KOPT-K1 (cell line): ENCODE measurements at regions not wholly inside any gene's neighbourhood (a gene's known extent, or its start where the extent isn't known, plus 50 kb on each side); places are given as distances from the start of the nearest gene placed in this dataset.
"Not testable (repeated sequence)": the region's sequence is repeated elsewhere in the genome, so short reads cannot be mapped to it uniquely, and the experiment has no call there.

Source experiments
- H3K27ac ChIP-seq: fragments of 200-600 bp; sonication (generic); 2 replicates; pipeline ENCODE4 v1.5.1; 2016; ENCODE audit warnings: antibody characterized with exemption, mild to moderate bottlenecking, low read depth, low read length; ENCODE audit not compliant: poor library complexity, severe bottlenecking
- H3K36me3 ChIP-seq: fragments of 200-600 bp; sonication (generic); 2 replicates; pipeline ENCODE4 v1.5.1; 2017; ENCODE audit warnings: antibody characterized with exemption, mild to moderate bottlenecking, low read length, moderate library complexity; ENCODE audit not compliant: insufficient read depth
- H3K9me3 ChIP-seq: fragments of 200-600 bp; sonication (generic); 2 replicates; pipeline ENCODE4 v1.5.1; 2017; ENCODE audit warnings: antibody characterized with exemption, low read length, mild to moderate bottlenecking; ENCODE audit not compliant: insufficient read depth, poor library complexity, severe bottlenecking

- no peaks in the 10 kb centered on the region for H3K9me3 ChIP-seq
- H3K36me3 ChIP-seq = peaks cover 10% of the 10 kb centered on the region; the same call in 1 of the 2 replicates
- no peak overlapping the region for H3K27ac ChIP-seq
Observed at GRCh38 chr14:71620401-71620800, 311.8 kb upstream of the RGS6 start.

GRCh38 chr14:71621276-71621675, 311.0 kb upstream of the RGS6 start:
- H3K9me3 ChIP-seq = no peaks in the 10 kb centered on the region
- peaks cover 10% of the 10 kb centered on the region; the same call in 1 of the 2 replicates for H3K36me3 ChIP-seq
- no peak overlapping the region for H3K27ac ChIP-seq

DNA sequence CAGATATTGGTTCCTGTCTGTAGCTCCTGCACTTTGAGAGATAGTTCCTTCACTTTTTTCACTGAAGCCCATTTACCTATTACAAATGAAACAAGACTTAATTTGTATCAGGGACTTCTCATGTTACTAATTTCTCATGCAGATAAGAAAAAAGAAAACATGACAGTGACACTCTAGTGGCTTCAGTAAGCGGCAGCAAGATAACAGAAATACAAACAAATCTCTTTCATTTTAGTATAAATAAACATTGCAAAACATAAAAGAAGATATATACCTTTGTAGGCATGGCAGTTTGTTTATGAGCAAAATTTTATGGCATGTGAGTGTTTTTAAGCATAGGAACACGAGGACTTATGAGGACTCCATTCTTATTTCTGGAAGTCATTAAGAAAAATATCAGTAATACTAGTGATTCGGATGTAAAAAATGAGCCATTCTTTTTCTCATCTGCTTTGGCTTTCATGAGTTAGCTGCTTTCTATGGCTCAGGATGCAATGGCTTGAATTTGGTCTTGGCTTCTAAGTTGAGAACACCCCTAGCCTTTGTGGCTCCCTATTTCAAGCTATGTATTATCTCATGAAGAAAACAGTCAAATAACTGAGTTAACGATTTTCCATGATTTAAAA, 310.1 kb upstream of the RGS6 start:
- no peak overlapping the region for H3K27ac ChIP-seq
- peaks cover 10% of the 10 kb centered on the region; the same call in 1 of the 2 replicates for H3K36me3 ChIP-seq
- no peaks in the 10 kb centered on the region for H3K9me3 ChIP-seq

DNA sequence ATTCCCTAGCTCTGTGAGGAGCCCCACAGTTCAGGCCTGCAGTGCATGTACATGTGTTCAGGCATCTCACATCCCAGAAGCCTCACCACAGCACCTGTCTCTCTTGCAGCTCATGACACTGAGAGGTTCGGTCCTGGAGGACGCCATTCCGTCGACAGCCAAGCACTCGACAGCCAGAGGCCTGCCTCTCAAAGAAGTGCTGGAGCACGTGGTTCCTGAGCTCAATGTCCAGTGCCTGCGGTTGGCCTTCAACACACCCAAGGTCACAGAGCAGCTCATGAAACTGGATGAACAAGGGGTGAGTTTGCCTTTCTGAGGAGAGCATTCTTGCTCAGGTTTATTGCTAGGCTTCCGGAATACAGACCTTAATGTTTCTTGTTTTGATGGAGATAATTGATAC, 308.3 kb upstream of the RGS6 start:
- peaks cover 8% of the 10 kb centered on the region; the same call in 1 of the 2 replicates for H3K36me3 ChIP-seq
- H3K9me3 ChIP-seq = no peaks in the 10 kb centered on the region
- H3K27ac ChIP-seq = no peak overlapping the region

DNA sequence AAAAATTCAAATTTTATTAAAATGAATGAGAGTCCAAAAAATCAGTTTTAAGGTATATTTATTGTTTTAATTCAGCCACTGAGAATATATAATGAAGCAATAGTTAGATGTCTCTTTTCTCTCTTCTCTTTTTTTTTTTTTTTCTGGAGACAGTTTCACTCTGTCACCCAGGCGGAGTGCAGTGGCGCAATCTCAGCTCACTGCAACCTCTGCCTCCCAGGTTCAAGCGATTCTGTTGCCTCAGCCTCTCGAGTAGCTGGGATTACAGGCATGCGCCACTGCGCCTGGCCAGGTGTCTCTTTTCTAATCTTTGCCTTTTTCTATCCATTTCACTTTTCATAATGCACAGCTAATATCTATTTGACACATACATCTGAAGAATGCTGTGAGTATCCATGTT, 307.1 kb upstream of the RGS6 start:
- Histone ChIP-seq H3K36me3 (peaks cover 5% of the 10 kb centered on the region; the same call in 1 of the 2 replicates), H3K27ac (no peak overlapping the region), H3K9me3 (no peaks in the 10 kb centered on the region)

DNA sequence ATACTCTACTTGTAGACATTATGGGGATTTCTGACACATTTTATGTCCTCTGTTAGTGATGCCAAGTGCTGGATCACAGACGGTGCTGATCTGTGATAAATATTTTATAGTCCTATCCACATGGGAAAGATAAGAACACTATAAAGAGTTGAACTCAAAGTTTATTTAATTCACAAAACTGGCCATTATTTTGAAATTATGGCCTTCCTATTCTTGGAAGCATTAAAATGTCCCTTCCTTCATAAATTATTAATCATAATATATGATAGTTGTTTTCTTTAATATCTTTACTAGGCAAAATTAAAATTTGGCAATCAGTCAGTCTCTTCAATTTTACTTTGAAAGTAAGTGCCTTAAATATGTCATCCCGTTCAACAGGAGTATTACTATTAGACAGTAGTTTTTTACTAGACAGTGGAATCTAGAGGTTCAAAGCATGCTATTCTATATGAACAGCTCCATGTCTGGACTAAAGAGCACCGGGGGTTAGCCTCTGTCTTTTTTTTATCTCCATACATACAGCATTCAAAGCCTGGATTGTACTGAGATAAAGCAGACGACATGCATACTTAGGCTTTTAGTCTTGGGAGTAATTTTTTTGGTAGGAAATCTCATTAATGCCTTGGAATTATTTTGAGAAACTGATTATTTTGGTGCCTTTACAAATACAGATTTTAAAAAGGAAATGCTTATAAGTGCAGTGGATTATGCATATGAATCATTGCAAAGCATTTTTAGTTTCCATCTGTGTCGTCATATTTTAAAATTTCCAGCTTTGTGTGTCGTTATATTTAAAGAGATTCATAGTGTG, 306.1 kb upstream of the RGS6 start:
- Histone ChIP-seq H3K27ac (no peak overlapping the region), H3K36me3 (peaks cover 5% of the 10 kb centered on the region; the same call in 1 of the 2 replicates), H3K9me3 (no peaks in the 10 kb centered on the region)

DNA sequence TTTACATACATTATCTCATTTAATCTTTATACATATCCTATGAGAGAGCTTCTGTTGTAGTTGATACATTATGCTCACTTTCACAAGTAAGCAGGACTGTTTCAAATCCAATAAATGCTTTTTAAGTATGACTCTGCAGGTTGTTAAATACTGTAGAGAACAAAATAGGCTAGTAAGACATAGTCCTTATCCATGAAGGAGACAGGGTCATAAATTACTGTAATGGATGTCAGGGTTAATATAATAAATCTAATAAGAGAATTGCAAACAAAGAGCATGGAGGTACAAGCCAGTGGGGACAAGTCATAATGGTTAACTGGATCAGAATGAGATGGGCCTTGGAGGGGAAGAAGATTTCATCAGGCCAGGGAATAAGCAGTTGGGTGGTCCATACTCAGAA, 303.8 kb upstream of the RGS6 start:
- H3K9me3 ChIP-seq = no peaks in the 10 kb centered on the region
- peaks cover 5% of the 10 kb centered on the region; the same call in 1 of the 2 replicates for H3K36me3 ChIP-seq
- no peak overlapping the region for H3K27ac ChIP-seq

GRCh38 chr14:71629250-71629649, 303.0 kb upstream of the RGS6 start:
- Histone ChIP-seq H3K9me3 (no peaks in the 10 kb centered on the region), H3K27ac (no peak overlapping the region), H3K36me3 (peaks cover 4% of the 10 kb centered on the region; the same call in 1 of the 2 replicates)

DNA sequence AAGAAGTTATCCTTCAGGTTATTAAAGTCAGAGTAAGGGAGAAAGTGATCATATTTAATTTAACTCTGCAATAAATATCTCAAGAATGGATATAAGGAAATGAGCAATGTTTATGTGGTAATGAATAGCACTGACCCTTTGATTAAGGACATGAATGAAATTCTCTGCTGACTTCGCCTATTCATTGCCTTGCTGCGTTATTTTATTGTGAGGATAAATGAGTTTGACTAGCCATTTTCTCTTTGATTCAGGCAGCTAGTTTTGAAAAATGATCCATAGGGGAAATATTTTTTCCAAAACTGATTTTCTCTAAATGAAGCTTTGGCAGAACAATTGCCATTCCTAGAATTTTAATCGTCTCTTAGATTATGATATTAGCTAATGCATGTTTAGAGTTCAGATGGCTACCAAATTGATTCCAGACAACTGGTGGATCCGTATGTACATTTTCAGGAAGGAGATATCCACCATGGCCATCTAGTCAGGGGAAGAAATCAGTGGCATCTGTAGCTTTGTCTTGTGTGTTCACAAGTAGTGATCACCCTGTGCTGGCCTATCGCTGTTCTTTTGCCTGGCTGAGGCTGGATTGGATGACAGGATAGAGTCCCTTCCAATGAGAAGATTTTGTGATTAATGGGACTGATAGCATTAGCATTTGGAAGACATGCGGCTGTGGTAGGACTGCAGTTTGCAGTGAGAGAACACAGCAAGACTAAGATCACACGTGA, 302.3 kb upstream of the RGS6 start:
- Histone ChIP-seq H3K9me3 (no peaks in the 10 kb centered on the region), H3K27ac (no peak overlapping the region), H3K36me3 (no peaks in the 10 kb centered on the region)

- H3K27ac ChIP-seq, H3K9me3 ChIP-seq, H3K36me3 ChIP-seq: not testable (repeated sequence)
Observed at GRCh38 chr14:71631030-71631429, 301.2 kb upstream of the RGS6 start.

- no peaks in the 10 kb centered on the region for H3K9me3 ChIP-seq
Observed at GRCh38 chr14:71632440-71632946, 299.7 kb upstream of the RGS6 start.

GRCh38 chr14:71636076-71636475, 296.2 kb upstream of the RGS6 start:
- H3K27ac ChIP-seq = no peak overlapping the region
- no peaks in the 10 kb centered on the region for H3K36me3 ChIP-seq
- no peaks in the 10 kb centered on the region for H3K9me3 ChIP-seq

More at GRCh38 chr14:71632440-71632946, 299.7 kb upstream of the RGS6 start:
- no peak overlapping the region for H3K27ac ChIP-seq
- H3K36me3 ChIP-seq = no peaks in the 10 kb centered on the region

GRCh38 chr14:71636820-71637471, 295.3 kb upstream of the RGS6 start:
- H3K36me3 ChIP-seq = no peaks in the 10 kb centered on the region
- peaks cover 2% of the 10 kb centered on the region for H3K9me3 ChIP-seq
- H3K27ac ChIP-seq = no peak overlapping the region

DNA sequence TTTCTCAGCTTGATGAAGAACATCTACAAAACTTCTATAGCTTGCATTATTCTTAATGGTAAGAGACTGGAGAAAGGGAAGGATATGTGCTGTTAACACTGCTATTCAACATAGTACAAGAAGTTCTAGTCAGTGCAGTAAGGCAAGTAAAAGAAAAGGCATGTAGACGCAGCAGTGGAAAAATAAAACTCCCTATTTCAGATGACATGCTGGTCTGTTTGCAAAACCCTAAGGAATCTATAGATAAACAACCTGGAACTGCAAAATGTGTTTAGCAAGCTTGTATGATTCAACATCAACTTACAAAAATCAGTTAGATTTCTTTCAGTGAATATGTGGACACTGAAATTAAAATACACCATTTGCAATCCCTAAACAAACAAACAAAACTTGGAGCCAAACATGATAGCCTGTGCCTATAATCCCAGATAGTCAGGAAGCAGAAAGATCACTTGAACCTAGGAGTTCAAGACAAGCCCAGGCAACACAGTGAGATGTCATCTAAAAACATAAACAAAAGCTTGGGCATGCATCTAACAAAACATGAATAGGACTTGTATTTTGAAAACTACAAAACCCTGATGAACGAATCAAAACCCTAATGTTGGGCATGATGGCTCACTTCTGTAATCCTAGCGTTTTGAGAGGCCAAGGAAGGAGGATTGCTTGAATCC, 293.6 kb upstream of the RGS6 start:
- Histone ChIP-seq H3K27ac (no peak overlapping the region), H3K36me3 (no peaks in the 10 kb centered on the region), H3K9me3 (peaks cover 14% of the 10 kb centered on the region)
